ENCODE measurements at regions not wholly inside any gene's neighbourhood (a gene's known extent, or its start where the extent isn't known, plus 50 kb on each side); places are given as distances from the start of the nearest gene placed in this dataset.

DNA sequence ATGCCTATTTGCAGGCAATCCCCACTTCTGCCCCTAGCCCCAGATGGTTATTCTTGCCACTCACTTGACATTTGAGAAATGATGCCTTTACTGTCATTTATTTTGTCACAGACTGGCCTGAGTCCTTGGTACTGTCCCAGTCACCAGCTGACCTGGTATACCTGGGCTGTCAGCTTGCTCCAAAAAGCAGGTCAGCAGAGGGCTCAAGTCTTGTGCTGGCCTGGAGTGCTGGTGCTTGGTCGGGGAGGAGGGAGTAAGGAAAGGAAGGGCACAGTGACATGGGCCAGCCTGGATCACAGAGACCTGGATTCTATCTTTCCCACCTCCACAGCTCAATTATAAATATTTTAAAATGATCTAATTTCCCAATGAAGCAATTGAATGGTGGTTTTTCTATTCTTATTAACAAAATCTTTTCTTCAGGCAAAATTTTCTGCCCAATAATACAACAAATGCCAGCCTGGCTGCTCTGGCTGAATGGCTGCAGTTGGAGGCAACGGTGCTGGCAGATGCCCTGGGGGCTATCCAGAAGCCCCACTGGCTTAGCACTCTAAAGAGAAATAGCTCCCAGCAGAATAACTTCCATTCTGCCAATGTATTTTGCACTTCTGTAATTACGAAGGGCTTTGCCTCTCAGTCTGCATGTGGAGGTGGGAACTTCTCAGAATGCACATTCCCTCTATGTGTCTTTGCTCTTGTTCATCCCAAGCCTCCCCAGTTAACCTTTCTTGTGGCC, 160.6 kb downstream of the GADD45G start:
- H3K4me3 ChIP-seq (ENCODE audit: low read length) = no peak overlapping the region
- no peak overlapping the region for H3K4me3 Mint-ChIP-seq
- no peaks in the 10 kb centered on the region for H3K36me3 Mint-ChIP-seq (ENCODE audit: low read depth)
- no peaks in the 10 kb centered on the region for H3K9me3 Mint-ChIP-seq
- H3K27me3 Mint-ChIP-seq (ENCODE audit: insufficient read depth) = no peaks in the 10 kb centered on the region
- no peaks in the 10 kb centered on the region for H3K36me3 ChIP-seq (ENCODE audit: control insufficient read depth, insufficient read depth, low read length)
- H3K4me1 ChIP-seq (ENCODE audit: control insufficient read depth, insufficient read depth, low read length) = no peaks in the 10 kb centered on the region
- no peaks in the 10 kb centered on the region for H3K9me3 ChIP-seq (ENCODE audit: control insufficient read depth, low read length)
- H3K27me3 ChIP-seq (ENCODE audit: control insufficient read depth, insufficient read depth, low read length, poor library complexity, severe bottlenecking) = no peaks in the 10 kb centered on the region
- no peak overlapping the region for H3K9ac ChIP-seq (ENCODE audit: extremely low read depth, low read length, poor library complexity, severe bottlenecking)
- no peak overlapping the region for H3K27ac ChIP-seq (ENCODE audit: low read depth, low read length)
- DNase-seq = no peak
- H3K4me1 Mint-ChIP-seq = no peaks in the 10 kb centered on the region
- H3K27ac Mint-ChIP-seq = no peak overlapping the region
- TF ChIP-seq, protein P1, sequence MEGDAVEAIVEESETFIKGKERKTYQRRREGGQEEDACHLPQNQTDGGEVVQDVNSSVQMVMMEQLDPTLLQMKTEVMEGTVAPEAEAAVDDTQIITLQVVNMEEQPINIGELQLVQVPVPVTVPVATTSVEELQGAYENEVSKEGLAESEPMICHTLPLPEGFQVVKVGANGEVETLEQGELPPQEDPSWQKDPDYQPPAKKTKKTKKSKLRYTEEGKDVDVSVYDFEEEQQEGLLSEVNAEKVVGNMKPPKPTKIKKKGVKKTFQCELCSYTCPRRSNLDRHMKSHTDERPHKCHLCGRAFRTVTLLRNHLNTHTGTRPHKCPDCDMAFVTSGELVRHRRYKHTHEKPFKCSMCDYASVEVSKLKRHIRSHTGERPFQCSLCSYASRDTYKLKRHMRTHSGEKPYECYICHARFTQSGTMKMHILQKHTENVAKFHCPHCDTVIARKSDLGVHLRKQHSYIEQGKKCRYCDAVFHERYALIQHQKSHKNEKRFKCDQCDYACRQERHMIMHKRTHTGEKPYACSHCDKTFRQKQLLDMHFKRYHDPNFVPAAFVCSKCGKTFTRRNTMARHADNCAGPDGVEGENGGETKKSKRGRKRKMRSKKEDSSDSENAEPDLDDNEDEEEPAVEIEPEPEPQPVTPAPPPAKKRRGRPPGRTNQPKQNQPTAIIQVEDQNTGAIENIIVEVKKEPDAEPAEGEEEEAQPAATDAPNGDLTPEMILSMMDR (conservative IDR thresholded peaks at IDR 0.05) = no peak
- WGBS, 2 experiments (ENCODE audit: insufficient coverage in 1 of 2, insufficient read length in 1 of 2) = 80% methylated on average over 3 of the region's 3 CpGs; no CpG with 5 or more reads in 1 of the 2 experiments

DNA sequence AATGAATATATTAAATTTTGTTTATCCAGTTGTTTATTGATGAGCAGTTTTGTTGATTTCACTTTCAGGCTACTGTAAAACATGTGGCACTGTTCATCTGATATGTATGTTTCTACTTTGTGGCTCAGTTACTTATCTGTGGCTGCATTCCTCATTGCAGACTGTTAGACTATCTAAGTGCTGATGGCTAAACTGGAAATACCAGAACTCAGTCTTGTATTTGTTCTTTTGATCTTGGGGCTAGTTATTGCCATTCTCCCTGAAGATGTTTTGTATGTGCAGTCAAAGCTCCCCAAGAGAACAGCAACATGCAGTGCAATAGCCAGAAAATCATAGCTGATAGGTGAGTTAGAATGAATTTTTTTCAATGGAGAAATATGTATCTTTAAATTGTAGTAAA, 162.2 kb downstream of the GADD45G start:
- Histone ChIP-seq H3K27me3 (ENCODE audit: control insufficient read depth, insufficient read depth, low read length, poor library complexity, severe bottlenecking) (no peaks in the 10 kb centered on the region), H3K9me3 (ENCODE audit: control insufficient read depth, low read length) (no peaks in the 10 kb centered on the region), H3K4me3 (ENCODE audit: low read length) (no peak overlapping the region), H3K9ac (ENCODE audit: extremely low read depth, low read length, poor library complexity, severe bottlenecking) (no peak overlapping the region), H3K4me1 (ENCODE audit: control insufficient read depth, insufficient read depth, low read length) (no peaks in the 10 kb centered on the region), H3K36me3 (ENCODE audit: control insufficient read depth, insufficient read depth, low read length) (no peaks in the 10 kb centered on the region), H3K27ac (ENCODE audit: low read depth, low read length) (no peak overlapping the region)
- Mint-ChIP-seq H3K4me3 (no peak overlapping the region), H3K27me3 (ENCODE audit: insufficient read depth) (no peaks in the 10 kb centered on the region), H3K36me3 (ENCODE audit: low read depth) (no peaks in the 10 kb centered on the region), H3K9me3 (no peaks in the 10 kb centered on the region), H3K27ac (no peak overlapping the region), H3K4me1 (no peaks in the 10 kb centered on the region)
- DNase-seq = no peak
- TF ChIP-seq, protein P1 (conservative IDR thresholded peaks at IDR 0.05) = no peak

DNA sequence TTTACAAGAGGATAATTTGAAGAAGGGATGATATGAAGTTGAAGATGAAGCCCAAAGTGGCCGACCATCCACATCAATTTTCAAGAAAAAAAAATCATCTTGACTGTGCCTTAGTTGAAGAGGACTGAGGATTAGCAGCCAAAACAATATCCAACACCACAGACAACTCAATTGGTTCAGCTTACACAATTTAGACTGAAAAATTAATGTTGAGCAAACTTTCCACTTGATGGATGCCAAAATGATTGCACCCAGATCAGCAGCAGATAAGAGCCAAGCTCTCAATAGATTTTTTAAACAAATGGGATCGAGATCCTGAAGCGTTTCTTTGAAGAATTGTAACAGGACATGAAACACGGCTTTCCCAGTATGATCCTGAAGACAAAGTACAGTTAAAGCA, 163.2 kb downstream of the GADD45G start:
- Mint-ChIP-seq H3K27ac (no peak overlapping the region), H3K9me3 (no peaks in the 10 kb centered on the region), H3K36me3 (ENCODE audit: low read depth) (no peaks in the 10 kb centered on the region), H3K27me3 (ENCODE audit: insufficient read depth) (no peaks in the 10 kb centered on the region), H3K4me3 (no peak overlapping the region), H3K4me1 (no peaks in the 10 kb centered on the region)
- no peaks in the 10 kb centered on the region for H3K36me3 ChIP-seq (ENCODE audit: control insufficient read depth, insufficient read depth, low read length)
- H3K9me3 ChIP-seq (ENCODE audit: control insufficient read depth, low read length) = no peaks in the 10 kb centered on the region
- H3K27me3 ChIP-seq (ENCODE audit: control insufficient read depth, insufficient read depth, low read length, poor library complexity, severe bottlenecking) = no peaks in the 10 kb centered on the region
- no peaks in the 10 kb centered on the region for H3K4me1 ChIP-seq (ENCODE audit: control insufficient read depth, insufficient read depth, low read length)
- no peak overlapping the region for H3K27ac ChIP-seq (ENCODE audit: low read depth, low read length)
- H3K9ac ChIP-seq (ENCODE audit: extremely low read depth, low read length, poor library complexity, severe bottlenecking) = no peak overlapping the region
- no peak overlapping the region for H3K4me3 ChIP-seq (ENCODE audit: low read length)
- WGBS, 2 experiments (ENCODE audit: insufficient coverage in 1 of 2, insufficient read length in 1 of 2) = 72 to 81% methylated on average over 2 to 4 of the region's 4 CpGs
- no peak for DNase-seq
- TF ChIP-seq, protein P1 (conservative IDR thresholded peaks at IDR 0.05) = no peak

Measured in endodermal cell (in vitro differentiated cells).